Mucosa of rectum (tissue), 2 donors: ENCODE measurements at regions not wholly inside any gene's neighbourhood (a gene's known extent, or its start where the extent isn't known, plus 50 kb on each side); places are given as distances from the start of the nearest gene placed in this dataset.
"Not testable (repeated sequence)": the region's sequence is repeated elsewhere in the genome, so short reads cannot be mapped to it uniquely, and the experiment has no call there.

ENCODE experiments used
- H3K27ac ChIP-seq, 2 donors: one replicate each; pipeline ENCODE4 v1.7.0; 2013; ENCODE audit warnings: inconsistent platforms in 2 of 2, low read depth in 2 of 2, low read length in 2 of 2
- H3K27me3 ChIP-seq, 2 donors: one replicate each; pipeline ENCODE4 v1.7.0; 2013; ENCODE audit warnings: low read length in 2 of 2; ENCODE audit not compliant: control insufficient read depth in 2 of 2, insufficient read depth in 2 of 2
- H3K36me3 ChIP-seq, 2 donors: one replicate each; pipeline ENCODE4 v1.7.0; 2013; ENCODE audit warnings: low read length in 2 of 2; ENCODE audit not compliant: control insufficient read depth in 2 of 2, insufficient read depth in 2 of 2
- H3K4me1 ChIP-seq, 2 donors: one replicate each; pipeline ENCODE4 v1.7.0; 2013; ENCODE audit warnings: low read length in 2 of 2, mild to moderate bottlenecking in 1 of 2; ENCODE audit not compliant: control insufficient read depth in 2 of 2, insufficient read depth in 2 of 2
- H3K4me3 ChIP-seq, 2 donors: one replicate each; pipeline ENCODE4 v1.7.0; 2013; ENCODE audit warnings: low read length in 2 of 2
- H3K9ac ChIP-seq, 2 donors: one replicate each; pipeline ENCODE4 v1.7.0; 2013; ENCODE audit warnings: low read length in 2 of 2, low read depth in 1 of 2, mild to moderate bottlenecking in 1 of 2
- H3K9me3 ChIP-seq, 2 donors: one replicate each; pipeline ENCODE4 v1.7.0; 2013; ENCODE audit warnings: low read length in 2 of 2; ENCODE audit not compliant: control insufficient read depth in 2 of 2
- donor health status: healthy.
- donor health status: Normal muscosa, but diverticular disease.

DNA sequence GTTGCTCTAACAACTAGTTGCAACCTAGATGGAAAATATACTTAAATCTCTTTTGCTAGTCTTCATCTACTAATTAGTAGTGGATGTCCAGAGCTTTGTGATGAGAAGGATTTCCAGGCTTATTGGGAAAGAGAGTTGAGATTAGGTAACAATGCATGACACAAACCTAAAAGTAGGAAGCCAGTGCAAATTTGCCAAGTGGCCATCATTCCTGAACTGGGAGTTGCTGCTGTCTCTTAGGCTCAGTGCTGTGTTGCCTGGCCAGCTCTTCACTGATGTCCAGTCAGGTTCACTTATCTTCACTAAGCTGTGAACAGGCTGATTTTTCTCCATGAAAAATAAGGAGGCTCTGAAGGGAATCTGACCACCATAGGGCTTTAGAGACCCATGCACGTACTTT, 105.6 kb upstream of the AMOT start:
- H3K27ac ChIP-seq, result no peak overlapping the region
- H3K9ac ChIP-seq, result no peak overlapping the region
- H3K4me1 ChIP-seq, result no peaks in the 10 kb centered on the region
- H3K27me3 ChIP-seq, result peaks cover 0 to 2% of the 10 kb centered on the region in 2 donors
- no peaks in the 10 kb centered on the region for H3K9me3 ChIP-seq
- H3K36me3 ChIP-seq, result no peaks in the 10 kb centered on the region
- no peak overlapping the region for H3K4me3 ChIP-seq

GRCh38 chrX:112945826-112946225, 105.2 kb upstream of the AMOT start:
- Histone ChIP-seq H3K36me3 (no peaks in the 10 kb centered on the region), H3K27me3 (peaks cover 0 to 2% of the 10 kb centered on the region in 2 donors), H3K27ac (no peak overlapping the region), H3K9me3 (no peaks in the 10 kb centered on the region), H3K4me1 (no peaks in the 10 kb centered on the region), H3K4me3 (no peak overlapping the region), H3K9ac (no peak overlapping the region)

- no peaks in the 10 kb centered on the region for H3K9me3 ChIP-seq
- H3K4me3 ChIP-seq, result peak overlapping the region in 1 of 2 donors; percentile 13
- H3K27ac ChIP-seq, result no peak overlapping the region
- H3K27me3 ChIP-seq, result peaks cover 0 to 2% of the 10 kb centered on the region in 2 donors
- no peaks in the 10 kb centered on the region for H3K4me1 ChIP-seq
- no peak overlapping the region for H3K9ac ChIP-seq
- no peaks in the 10 kb centered on the region for H3K36me3 ChIP-seq
Measured at GRCh38 chrX:112941209-112941837, 100.7 kb upstream of the AMOT start.

- Histone ChIP-seq H3K4me1 (no peaks in the 10 kb centered on the region), H3K9ac (no peak overlapping the region), H3K27me3 (no peaks in the 10 kb centered on the region), H3K4me3 (no peak overlapping the region), H3K9me3 (no peaks in the 10 kb centered on the region), H3K36me3 (no peaks in the 10 kb centered on the region), H3K27ac (no peak overlapping the region)
Measured at GRCh38 chrX:112935029-112935428, 94.4 kb upstream of the AMOT start.

GRCh38 chrX:112931900-112932299, 91.3 kb upstream of the AMOT start:
- Histone ChIP-seq H3K27ac (no peak overlapping the region), H3K9ac (no peak overlapping the region), H3K9me3 (no peaks in the 10 kb centered on the region), H3K27me3 (no peaks in the 10 kb centered on the region), H3K4me3 (no peak overlapping the region), H3K36me3 (no peaks in the 10 kb centered on the region), H3K4me1 (no peaks in the 10 kb centered on the region)

DNA sequence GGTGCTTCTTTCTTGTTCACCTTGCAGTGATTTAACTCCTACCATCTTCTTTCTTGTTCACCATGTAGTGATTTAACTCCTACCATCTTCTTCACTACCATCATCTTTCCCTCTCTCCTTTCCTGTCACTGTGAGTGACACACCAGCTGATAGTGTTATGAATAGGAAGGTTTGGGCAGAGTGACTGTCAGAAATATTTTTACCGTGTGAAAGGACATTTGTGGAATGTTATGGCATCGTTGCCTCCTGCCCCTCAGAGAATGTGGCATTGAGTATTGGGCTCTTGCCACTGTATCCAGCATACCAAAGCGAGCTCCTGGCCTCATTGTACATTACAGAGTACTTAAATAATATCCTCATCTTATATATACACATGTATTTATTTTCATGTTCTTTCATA, 90.8 kb upstream of the AMOT start:
- H3K4me3 ChIP-seq, result no peak overlapping the region
- H3K9me3 ChIP-seq, result no peaks in the 10 kb centered on the region
- H3K27ac ChIP-seq, result no peak overlapping the region
- no peaks in the 10 kb centered on the region for H3K4me1 ChIP-seq
- H3K27me3 ChIP-seq, result no peaks in the 10 kb centered on the region
- H3K36me3 ChIP-seq, result no peaks in the 10 kb centered on the region
- H3K9ac ChIP-seq, result no peak overlapping the region

DNA sequence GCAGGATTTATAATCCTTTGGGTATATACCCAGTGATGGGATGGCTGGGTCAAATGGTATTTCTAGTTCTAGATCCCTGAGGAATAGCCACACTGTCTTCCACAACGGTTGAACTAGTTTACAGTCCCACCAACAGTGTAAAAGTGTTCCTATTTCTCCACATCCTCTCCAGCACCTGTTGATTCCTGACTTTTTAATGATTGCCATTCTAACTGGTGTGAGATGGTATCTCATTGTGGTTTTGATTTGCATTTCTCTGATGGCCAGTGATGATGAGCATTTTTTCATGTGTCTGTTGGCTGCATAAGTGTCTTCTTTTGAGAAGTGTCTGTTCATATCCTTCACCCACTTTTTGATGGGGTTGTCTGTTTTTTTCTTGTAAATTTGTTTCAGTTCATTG, 82.8 kb upstream of the AMOT start:
- H3K9me3 ChIP-seq, H3K27me3 ChIP-seq, H3K4me3 ChIP-seq, H3K36me3 ChIP-seq, H3K27ac ChIP-seq, H3K4me1 ChIP-seq, H3K9ac ChIP-seq: not testable (repeated sequence)

- no peak overlapping the region for H3K9ac ChIP-seq
- no peak overlapping the region for H3K27ac ChIP-seq
- H3K9me3 ChIP-seq, result no peaks in the 10 kb centered on the region
- H3K4me3 ChIP-seq, result no peak overlapping the region
- no peaks in the 10 kb centered on the region for H3K36me3 ChIP-seq
- no peaks in the 10 kb centered on the region for H3K4me1 ChIP-seq
- H3K27me3 ChIP-seq, result no peaks in the 10 kb centered on the region
Measured at GRCh38 chrX:112913807-112914206, 73.2 kb upstream of the AMOT start.

DNA sequence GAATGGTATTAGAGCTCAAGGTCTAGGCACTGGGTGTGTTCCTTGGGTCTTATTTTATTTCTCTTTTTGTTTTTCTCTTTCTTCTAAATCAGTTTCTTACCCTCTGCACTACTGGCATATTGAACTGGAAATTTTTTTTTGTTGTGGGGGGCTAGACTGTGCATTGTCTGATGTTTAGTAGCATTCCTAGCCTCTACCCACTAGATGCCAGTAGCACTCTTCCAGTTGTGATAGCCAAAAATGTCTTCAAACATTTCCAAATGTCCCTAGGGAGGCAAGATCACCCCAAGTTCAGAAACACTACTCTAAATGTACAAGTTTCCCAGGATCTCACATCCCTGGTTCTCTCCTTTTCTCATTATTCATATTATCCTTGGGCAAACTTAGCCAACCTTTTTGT, 69.8 kb upstream of the AMOT start:
- Histone ChIP-seq H3K4me1 (no peaks in the 10 kb centered on the region), H3K9me3 (no peaks in the 10 kb centered on the region), H3K27me3 (no peaks in the 10 kb centered on the region), H3K36me3 (no peaks in the 10 kb centered on the region), H3K27ac (no peak overlapping the region), H3K4me3 (no peak overlapping the region), H3K9ac (no peak overlapping the region)

GRCh38 chrX:112901869-112902725, 61.5 kb upstream of the AMOT start:
- Histone ChIP-seq H3K9ac (no peak overlapping the region), H3K27ac (no peak overlapping the region), H3K4me3 (no peak overlapping the region), H3K27me3 (no peaks in the 10 kb centered on the region), H3K9me3 (no peaks in the 10 kb centered on the region), H3K36me3 (no peaks in the 10 kb centered on the region), H3K4me1 (no peaks in the 10 kb centered on the region)
